ENCODE measurements at regions not wholly inside any gene's neighbourhood (a gene's known extent, or its start where the extent isn't known, plus 50 kb on each side); places are given as distances from the start of the nearest gene placed in this dataset.

DNA sequence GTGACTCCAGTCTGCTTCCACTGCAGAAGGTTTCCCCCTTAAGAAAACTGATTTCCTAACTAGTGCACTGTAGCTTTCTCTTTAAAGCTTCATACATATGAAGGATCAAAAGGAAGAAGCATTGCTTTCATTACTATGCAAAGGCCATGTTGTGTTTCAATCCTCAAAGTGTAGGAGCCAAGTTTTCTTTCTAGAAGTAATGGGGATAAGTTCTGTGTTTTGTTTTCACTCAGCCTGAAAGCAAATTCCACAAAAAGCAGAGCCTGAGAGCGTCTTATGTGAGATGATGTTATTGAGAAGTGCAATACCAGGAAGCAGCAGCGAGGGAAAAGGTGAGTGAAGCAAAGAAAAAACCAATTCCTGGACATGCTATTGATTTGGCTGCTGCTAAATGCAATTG lies 99.7 kb downstream of the GMNC start:
- H3K9me3 Mint-ChIP-seq: no peaks in the 10 kb centered on the region
- no peaks in the 10 kb centered on the region for H3K4me1 Mint-ChIP-seq (ENCODE audit: low read depth)
- H3K36me3 Mint-ChIP-seq (ENCODE audit: low read depth): no peaks in the 10 kb centered on the region
- H3K4me3 Mint-ChIP-seq: no peak overlapping the region
- intact Hi-C loops (cut with micrococcal nuclease): no loop called here
- ATAC-seq: no peak
- H3K27ac Mint-ChIP-seq: no peak overlapping the region
- ChIA-PET POLR2A (no interaction called here), CTCF (no interaction called here)
- H3K27me3 Mint-ChIP-seq: no peaks in the 10 kb centered on the region
- TF ChIP-seq, protein P1, sequence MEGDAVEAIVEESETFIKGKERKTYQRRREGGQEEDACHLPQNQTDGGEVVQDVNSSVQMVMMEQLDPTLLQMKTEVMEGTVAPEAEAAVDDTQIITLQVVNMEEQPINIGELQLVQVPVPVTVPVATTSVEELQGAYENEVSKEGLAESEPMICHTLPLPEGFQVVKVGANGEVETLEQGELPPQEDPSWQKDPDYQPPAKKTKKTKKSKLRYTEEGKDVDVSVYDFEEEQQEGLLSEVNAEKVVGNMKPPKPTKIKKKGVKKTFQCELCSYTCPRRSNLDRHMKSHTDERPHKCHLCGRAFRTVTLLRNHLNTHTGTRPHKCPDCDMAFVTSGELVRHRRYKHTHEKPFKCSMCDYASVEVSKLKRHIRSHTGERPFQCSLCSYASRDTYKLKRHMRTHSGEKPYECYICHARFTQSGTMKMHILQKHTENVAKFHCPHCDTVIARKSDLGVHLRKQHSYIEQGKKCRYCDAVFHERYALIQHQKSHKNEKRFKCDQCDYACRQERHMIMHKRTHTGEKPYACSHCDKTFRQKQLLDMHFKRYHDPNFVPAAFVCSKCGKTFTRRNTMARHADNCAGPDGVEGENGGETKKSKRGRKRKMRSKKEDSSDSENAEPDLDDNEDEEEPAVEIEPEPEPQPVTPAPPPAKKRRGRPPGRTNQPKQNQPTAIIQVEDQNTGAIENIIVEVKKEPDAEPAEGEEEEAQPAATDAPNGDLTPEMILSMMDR (IDR thresholded peaks at IDR 0.05): no peak
- DNase-seq: no peak

DNA sequence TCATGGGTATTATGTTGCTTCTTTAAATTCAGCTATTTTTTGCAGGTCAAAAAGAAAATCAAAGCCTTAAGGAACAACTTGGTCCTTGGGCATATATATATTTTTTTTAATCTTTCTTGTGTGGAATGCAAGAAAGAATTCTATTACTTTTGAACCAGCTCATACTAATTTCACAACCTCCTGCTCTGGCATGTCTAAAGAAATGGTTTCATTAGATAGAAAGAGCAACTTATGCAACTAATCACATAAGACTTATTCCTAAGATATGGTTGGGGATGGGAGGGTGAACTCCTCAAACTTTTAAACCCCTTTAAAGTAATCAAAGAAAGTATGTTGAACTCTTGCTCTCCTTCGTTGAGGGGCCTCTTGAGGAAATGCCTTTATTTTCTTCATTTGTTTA lies 114.9 kb downstream of the GMNC start:
- no peak for DNase-seq
- intact Hi-C loops (cut with micrococcal nuclease): no loop called here
- TF ChIP-seq, protein P1 (IDR thresholded peaks at IDR 0.05): no peak
- Mint-ChIP-seq H3K27ac (no peak overlapping the region), H3K4me3 (no peak overlapping the region), H3K36me3 (ENCODE audit: low read depth) (no peaks in the 10 kb centered on the region), H3K4me1 (ENCODE audit: low read depth) (no peaks in the 10 kb centered on the region), H3K27me3 (peaks cover 2% of the 10 kb centered on the region), H3K9me3 (no peaks in the 10 kb centered on the region)
- ATAC-seq: no peak
- POLR2A ChIA-PET: no interaction called here
- CTCF ChIA-PET: no interaction called here

DNA sequence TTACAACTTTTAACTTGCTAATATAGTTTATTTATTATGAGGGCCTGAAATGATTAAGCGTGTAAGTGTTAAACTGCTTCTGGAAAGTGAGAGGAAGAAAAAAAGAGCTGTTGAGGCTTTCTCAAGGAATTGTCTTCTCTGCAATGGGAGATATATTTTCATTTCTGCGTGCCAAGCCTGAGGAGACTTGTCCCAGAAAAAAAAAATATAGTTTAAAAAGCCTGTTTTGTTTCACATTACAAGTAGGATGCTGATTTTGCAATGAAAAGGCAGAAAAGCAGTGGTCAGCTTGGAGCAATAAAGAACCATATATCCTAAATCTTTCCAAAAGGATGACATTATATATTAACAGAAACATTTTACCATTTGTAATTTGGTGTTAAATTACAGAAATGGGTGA lies 115.5 kb downstream of the GMNC start:
- no peak overlapping the region for H3K27ac Mint-ChIP-seq
- H3K36me3 Mint-ChIP-seq (ENCODE audit: low read depth): no peaks in the 10 kb centered on the region
- intact Hi-C loops (cut with micrococcal nuclease): no loop called here
- TF ChIP-seq, protein P1 (IDR thresholded peaks at IDR 0.05): no peak
- H3K4me3 Mint-ChIP-seq: no peak overlapping the region
- no peaks in the 10 kb centered on the region for H3K9me3 Mint-ChIP-seq
- no peak for DNase-seq
- no peaks in the 10 kb centered on the region for H3K4me1 Mint-ChIP-seq (ENCODE audit: low read depth)
- ATAC-seq: no peak
- peaks cover 2% of the 10 kb centered on the region for H3K27me3 Mint-ChIP-seq
- ChIA-PET CTCF (no interaction called here), POLR2A (no interaction called here)

DNA sequence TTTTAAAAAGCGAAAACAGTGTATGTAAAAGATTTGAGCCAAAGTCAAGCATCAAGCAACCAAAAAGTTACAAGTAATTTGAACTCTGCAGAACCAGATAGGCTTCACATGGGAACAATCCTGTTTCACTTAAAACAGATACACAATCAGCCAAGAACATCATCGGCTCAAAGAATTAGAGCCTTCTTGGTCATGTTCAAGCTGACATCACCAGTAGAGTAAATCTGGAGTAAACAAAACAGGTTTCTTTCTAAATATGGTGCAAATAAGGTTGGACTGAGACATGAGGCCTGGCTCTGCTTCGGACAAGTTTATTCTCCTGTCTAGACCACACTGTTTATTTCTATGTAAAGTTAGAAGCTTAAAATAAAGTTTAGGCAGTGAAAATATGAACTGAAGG lies 116.0 kb downstream of the GMNC start:
- intact Hi-C loops (cut with micrococcal nuclease): no loop called here
- TF ChIP-seq, protein P1 (IDR thresholded peaks at IDR 0.05): no peak
- ATAC-seq (no peak), DNase-seq (no peak)
- Mint-ChIP-seq H3K4me3 (no peak overlapping the region), H3K27me3 (peaks cover 2% of the 10 kb centered on the region), H3K27ac (no peak overlapping the region), H3K4me1 (ENCODE audit: low read depth) (no peaks in the 10 kb centered on the region), H3K9me3 (no peaks in the 10 kb centered on the region), H3K36me3 (ENCODE audit: low read depth) (no peaks in the 10 kb centered on the region)
- ChIA-PET CTCF (no interaction called here), POLR2A (no interaction called here)

DNA sequence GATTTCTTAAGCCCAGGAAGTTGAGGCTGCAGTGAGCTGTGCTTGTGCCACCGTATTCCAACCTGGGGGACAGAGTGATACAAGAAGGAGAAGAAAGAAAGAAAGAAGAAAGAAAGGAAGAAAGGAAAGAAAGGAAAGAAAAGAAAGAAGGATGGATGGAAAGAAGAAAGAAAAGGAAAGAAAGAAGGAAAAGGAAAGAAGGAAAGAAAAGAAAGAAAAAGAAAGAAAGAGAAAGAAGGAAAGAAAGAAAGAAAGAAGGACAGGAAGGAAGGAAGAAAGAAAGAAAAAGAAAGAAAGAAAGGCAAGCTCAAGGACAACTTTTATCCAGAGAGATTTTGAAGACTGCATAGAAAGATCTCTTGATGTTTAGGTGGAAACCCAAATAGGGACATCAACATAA lies 120.7 kb downstream of the GMNC start:
- no peaks in the 10 kb centered on the region for H3K36me3 Mint-ChIP-seq (ENCODE audit: low read depth)
- no peak overlapping the region for H3K27ac Mint-ChIP-seq
- CTCF ChIA-PET: no interaction called here
- intact Hi-C loops (cut with micrococcal nuclease): no loop called here
- H3K4me1 Mint-ChIP-seq (ENCODE audit: low read depth): no peaks in the 10 kb centered on the region
- peaks cover 8% of the 10 kb centered on the region for H3K27me3 Mint-ChIP-seq
- ATAC-seq: no peak
- TF ChIP-seq, protein P1 (IDR thresholded peaks at IDR 0.05): no peak
- POLR2A ChIA-PET: no interaction called here
- H3K4me3 Mint-ChIP-seq: no peak overlapping the region
- DNase-seq: no peak
- H3K9me3 Mint-ChIP-seq: no peaks in the 10 kb centered on the region

All from activated CD8-positive, alpha-beta T cell treated with anti-CD3 and anti-CD28 coated beads for 36 hours (primary cell).